ENCODE measurements at regions not wholly inside any gene's neighbourhood (a gene's known extent, or its start where the extent isn't known, plus 50 kb on each side); places are given as distances from the start of the nearest gene placed in this dataset.

GRCh38 chr17:77481476-77482374 is 341.0 kb downstream of the SEC14L1 start:
- Histone ChIP-seq H3K4me3 (ENCODE audit: low read depth, low read length) (no peak overlapping the region), H3K4me1 (ENCODE audit: control insufficient read depth, insufficient read depth, low read length, poor library complexity, severe bottlenecking) (peaks cover 61% of the 10 kb centered on the region), H3K27ac (ENCODE audit: insufficient read depth, low read length, poor library complexity, severe bottlenecking) (no peak overlapping the region), H3K27me3 (ENCODE audit: control insufficient read depth, insufficient read depth, low read length) (no peaks in the 10 kb centered on the region), H3K36me3 (ENCODE audit: control insufficient read depth, insufficient read depth, low read length) (peaks cover 66% of the 10 kb centered on the region), H3K9me3 (ENCODE audit: control insufficient read depth in 2 of 2, low read length in 2 of 2) (no peaks in the 10 kb centered on the region)
- H3K36me3 Mint-ChIP-seq, result peaks cover 10% of the 10 kb centered on the region
- H3K27ac Mint-ChIP-seq, result peak overlapping the region; percentile 56 to 81 (median 65)
- peaks cover 0 to 1% (median 0%) of the 10 kb centered on the region in 7 donors for H3K9me3 Mint-ChIP-seq
- no peaks in the 10 kb centered on the region for H3K27me3 Mint-ChIP-seq
- DNase-seq (no peak), ATAC-seq (ENCODE audit: low read depth in 2 of 2) (no peak)
- peak overlapping the region in 2 of 4 donors; percentile 29 to 76 for H3K4me3 Mint-ChIP-seq
- H3K4me1 Mint-ChIP-seq, result peaks cover 0 to 54% (median 27%) of the 10 kb centered on the region in 4 donors

DNA sequence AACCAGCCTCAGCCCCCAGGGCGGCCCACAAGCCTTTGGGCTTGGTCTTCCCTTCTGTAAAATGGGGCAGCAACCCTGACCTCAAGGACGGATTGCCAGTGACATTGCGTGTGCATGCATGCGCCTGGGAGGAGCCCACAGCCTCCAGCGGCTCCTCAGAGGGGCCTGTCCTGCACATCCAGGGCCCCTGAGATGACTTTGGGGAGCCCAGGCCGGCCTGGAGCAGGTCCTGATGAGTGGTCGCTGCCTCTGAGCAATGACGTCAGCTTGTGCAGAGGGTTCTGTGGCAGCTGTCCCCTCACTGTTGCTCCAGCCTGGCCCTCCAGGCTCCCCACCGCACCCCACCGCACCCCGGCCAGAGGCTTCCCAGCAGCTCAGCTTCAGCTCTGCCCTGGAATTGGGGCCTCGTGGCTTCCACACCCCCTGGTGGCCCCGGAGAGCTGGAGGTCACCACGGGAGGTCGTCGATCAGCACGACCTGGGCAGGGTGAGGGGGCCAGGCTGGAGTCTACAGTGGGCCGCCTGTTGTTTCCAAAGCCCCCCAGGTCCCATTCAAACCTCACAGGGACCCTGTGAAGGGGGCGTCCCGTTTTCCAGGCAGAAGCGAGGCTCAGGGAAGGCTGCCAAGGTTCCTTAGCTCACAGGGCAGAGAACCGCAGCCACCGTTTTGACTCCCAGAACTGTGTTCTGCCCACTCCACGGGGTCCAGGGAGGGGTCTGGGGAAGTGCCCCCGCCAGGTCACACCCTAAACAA is 341.8 kb downstream of the SEC14L1 start:
- Mint-ChIP-seq H3K36me3 (peaks cover 10% of the 10 kb centered on the region), H3K27ac (no peak overlapping the region), H3K27me3 (no peaks in the 10 kb centered on the region), H3K4me3 (no peak overlapping the region), H3K4me1 (peaks cover 0 to 46% (median 21%) of the 10 kb centered on the region in 4 donors), H3K9me3 (peaks cover 0 to 1% (median 0%) of the 10 kb centered on the region in 7 donors)
- Histone ChIP-seq H3K36me3 (ENCODE audit: control insufficient read depth, insufficient read depth, low read length) (peaks cover 66% of the 10 kb centered on the region), H3K27me3 (ENCODE audit: control insufficient read depth, insufficient read depth, low read length) (no peaks in the 10 kb centered on the region), H3K4me1 (ENCODE audit: control insufficient read depth, insufficient read depth, low read length, poor library complexity, severe bottlenecking) (peaks cover 53% of the 10 kb centered on the region), H3K4me3 (ENCODE audit: low read depth, low read length) (no peak overlapping the region), H3K27ac (ENCODE audit: insufficient read depth, low read length, poor library complexity, severe bottlenecking) (no peak overlapping the region), H3K9me3 (ENCODE audit: control insufficient read depth in 2 of 2, low read length in 2 of 2) (no peaks in the 10 kb centered on the region)
- ATAC-seq (ENCODE audit: low read depth in 2 of 2), result no peak
- DNase-seq, result no peak

GRCh38 chr17:77483128-77483598 is 342.4 kb downstream of the SEC14L1 start:
- DNase-seq, result no peak
- Histone ChIP-seq H3K4me1 (ENCODE audit: control insufficient read depth, insufficient read depth, low read length, poor library complexity, severe bottlenecking) (peaks cover 47% of the 10 kb centered on the region), H3K4me3 (ENCODE audit: low read depth, low read length) (no peak overlapping the region), H3K9me3 (ENCODE audit: control insufficient read depth in 2 of 2, low read length in 2 of 2) (no peaks in the 10 kb centered on the region), H3K36me3 (ENCODE audit: control insufficient read depth, insufficient read depth, low read length) (peaks cover 69% of the 10 kb centered on the region), H3K27ac (ENCODE audit: insufficient read depth, low read length, poor library complexity, severe bottlenecking) (no peak overlapping the region), H3K27me3 (ENCODE audit: control insufficient read depth, insufficient read depth, low read length) (no peaks in the 10 kb centered on the region)
- H3K36me3 Mint-ChIP-seq, result peaks cover 10% of the 10 kb centered on the region
- H3K27me3 Mint-ChIP-seq, result no peaks in the 10 kb centered on the region
- no peak for ATAC-seq (ENCODE audit: low read depth in 2 of 2)
- peaks cover 0 to 41% (median 16%) of the 10 kb centered on the region in 4 donors for H3K4me1 Mint-ChIP-seq
- H3K4me3 Mint-ChIP-seq, result no peak overlapping the region
- H3K9me3 Mint-ChIP-seq, result peaks cover 0 to 1% (median 0%) of the 10 kb centered on the region in 7 donors
- H3K27ac Mint-ChIP-seq, result no peak overlapping the region

GRCh38 chr17:77484111-77484510 is 343.3 kb downstream of the SEC14L1 start:
- no peak overlapping the region for H3K4me3 ChIP-seq (ENCODE audit: low read depth, low read length)
- Mint-ChIP-seq H3K36me3 (peaks cover 11% of the 10 kb centered on the region), H3K4me1 (peaks cover 0 to 31% (median 9%) of the 10 kb centered on the region in 4 donors), H3K9me3 (peaks cover 0 to 1% (median 0%) of the 10 kb centered on the region in 7 donors), H3K27ac (no peak overlapping the region), H3K4me3 (no peak overlapping the region), H3K27me3 (no peaks in the 10 kb centered on the region)
- DNase-seq (no peak), ATAC-seq (ENCODE audit: low read depth in 2 of 2) (no peak)
- no peaks in the 10 kb centered on the region for H3K27me3 ChIP-seq (ENCODE audit: control insufficient read depth, insufficient read depth, low read length)
- peaks cover 37% of the 10 kb centered on the region for H3K4me1 ChIP-seq (ENCODE audit: control insufficient read depth, insufficient read depth, low read length, poor library complexity, severe bottlenecking)
- peaks cover 78% of the 10 kb centered on the region for H3K36me3 ChIP-seq (ENCODE audit: control insufficient read depth, insufficient read depth, low read length)
- H3K9me3 ChIP-seq (ENCODE audit: control insufficient read depth in 2 of 2, low read length in 2 of 2), result no peaks in the 10 kb centered on the region
- H3K27ac ChIP-seq (ENCODE audit: insufficient read depth, low read length, poor library complexity, severe bottlenecking), result peak overlapping the region; percentile 52

GRCh38 chr17:77485089-77485833 is 344.5 kb downstream of the SEC14L1 start:
- H3K27me3 Mint-ChIP-seq, result no peaks in the 10 kb centered on the region
- H3K27me3 ChIP-seq (ENCODE audit: control insufficient read depth, insufficient read depth, low read length), result no peaks in the 10 kb centered on the region
- H3K4me3 ChIP-seq (ENCODE audit: low read depth, low read length), result no peak overlapping the region
- peak overlapping the region; percentile 48 for H3K27ac ChIP-seq (ENCODE audit: insufficient read depth, low read length, poor library complexity, severe bottlenecking)
- H3K4me1 ChIP-seq (ENCODE audit: control insufficient read depth, insufficient read depth, low read length, poor library complexity, severe bottlenecking), result peaks cover 26% of the 10 kb centered on the region
- ATAC-seq (ENCODE audit: low read depth in 2 of 2), result no peak
- H3K36me3 ChIP-seq (ENCODE audit: control insufficient read depth, insufficient read depth, low read length), result peaks cover 87% of the 10 kb centered on the region
- no peaks in the 10 kb centered on the region for H3K9me3 ChIP-seq (ENCODE audit: control insufficient read depth in 2 of 2, low read length in 2 of 2)
- peaks cover 11% of the 10 kb centered on the region for H3K36me3 Mint-ChIP-seq
- no peak for DNase-seq
- peaks cover 0 to 24% (median 7%) of the 10 kb centered on the region in 4 donors for H3K4me1 Mint-ChIP-seq
- peaks cover 0 to 2% (median 0%) of the 10 kb centered on the region in 7 donors for H3K9me3 Mint-ChIP-seq
- peak overlapping the region in 1 of 3 donors; percentile 60 for H3K27ac Mint-ChIP-seq
- H3K4me3 Mint-ChIP-seq, result no peak overlapping the region

GRCh38 chr17:77487211-77487629 is 346.5 kb downstream of the SEC14L1 start:
- Mint-ChIP-seq H3K9me3 (peaks cover 0 to 2% (median 0%) of the 10 kb centered on the region in 7 donors), H3K27me3 (no peaks in the 10 kb centered on the region), H3K4me1 (peaks cover 0 to 23% (median 1%) of the 10 kb centered on the region in 4 donors), H3K27ac (no peak overlapping the region), H3K4me3 (no peak overlapping the region), H3K36me3 (peaks cover 13% of the 10 kb centered on the region)
- DNase-seq, result no peak
- ATAC-seq (ENCODE audit: low read depth in 2 of 2), result no peak
- Histone ChIP-seq H3K27me3 (ENCODE audit: control insufficient read depth, insufficient read depth, low read length) (no peaks in the 10 kb centered on the region), H3K27ac (ENCODE audit: insufficient read depth, low read length, poor library complexity, severe bottlenecking) (no peak overlapping the region), H3K36me3 (ENCODE audit: control insufficient read depth, insufficient read depth, low read length) (peaks cover 88% of the 10 kb centered on the region), H3K4me3 (ENCODE audit: low read depth, low read length) (no peak overlapping the region), H3K9me3 (ENCODE audit: control insufficient read depth in 2 of 2, low read length in 2 of 2) (no peaks in the 10 kb centered on the region), H3K4me1 (ENCODE audit: control insufficient read depth, insufficient read depth, low read length, poor library complexity, severe bottlenecking) (peaks cover 16% of the 10 kb centered on the region)
